Adipocyte (in vitro differentiated cells): ENCODE measurements at regions not wholly inside any gene's neighbourhood (a gene's known extent, or its start where the extent isn't known, plus 50 kb on each side); places are given as distances from the start of the nearest gene placed in this dataset.
"Not testable (repeated sequence)": the region's sequence is repeated elsewhere in the genome, so short reads cannot be mapped to it uniquely, and the experiment has no call there.

Experiments
- DNase-seq: peaks from one replicate; pipeline ENCODE4 v3.0.0-alpha.2; 2015; ENCODE audit warnings: low read depth
- H3K27me3 ChIP-seq: replicated peaks from 2 replicates; pipeline ENCODE4 v1.7.0; 2013; ENCODE audit warnings: mild to moderate bottlenecking, low read length, moderate library complexity; ENCODE audit not compliant: control insufficient read depth, insufficient read depth
- H3K36me3 ChIP-seq: 2 replicates; pipeline ENCODE4 v1.7.0; 2013; ENCODE audit warnings: low read length, mild to moderate bottlenecking, moderate library complexity; ENCODE audit not compliant: control insufficient read depth, insufficient read depth, severe bottlenecking
- H3K4me1 ChIP-seq: 2 replicates; pipeline ENCODE4 v1.7.0; 2013; ENCODE audit warnings: mild to moderate bottlenecking, low read length, moderate library complexity; ENCODE audit not compliant: control insufficient read depth, insufficient read depth
- H3K4me3 ChIP-seq: 2 replicates; pipeline ENCODE4 v1.7.0; 2013; ENCODE audit warnings: mild to moderate bottlenecking, low read length, moderate library complexity
- H3K9ac ChIP-seq: 2 replicates; pipeline ENCODE4 v1.7.0; 2013; ENCODE audit warnings: mild to moderate bottlenecking, low read length, moderate library complexity
- H3K9me3 ChIP-seq: 2 replicates; pipeline ENCODE4 v1.7.0; 2013; ENCODE audit warnings: mild to moderate bottlenecking, low read length, moderate library complexity; ENCODE audit not compliant: control insufficient read depth

GRCh38 chr5:90285581-90285980 is 124.0 kb downstream of the CETN3 start:
- Histone ChIP-seq H3K4me3 (no peak overlapping the region), H3K36me3 (no peaks in the 10 kb centered on the region), H3K9ac (no peak overlapping the region), H3K27me3 (no peaks in the 10 kb centered on the region), H3K9me3 (no peaks in the 10 kb centered on the region), H3K4me1 (peaks cover 6% of the 10 kb centered on the region)
- DNase-seq, result no peak

- H3K9me3 ChIP-seq, result no peaks in the 10 kb centered on the region
- H3K36me3 ChIP-seq, result no peaks in the 10 kb centered on the region
- H3K4me1 ChIP-seq, result no peaks in the 10 kb centered on the region
- no peak overlapping the region for H3K4me3 ChIP-seq
- H3K9ac ChIP-seq, result no peak overlapping the region
- no peaks in the 10 kb centered on the region for H3K27me3 ChIP-seq
- DNase-seq, result no peak
Observed at GRCh38 chr5:90284375-90284774, 125.2 kb downstream of the CETN3 start.

GRCh38 chr5:90279091-90279490 is 130.5 kb downstream of the CETN3 start:
- Histone ChIP-seq H3K36me3 (no peaks in the 10 kb centered on the region), H3K27me3 (no peaks in the 10 kb centered on the region), H3K4me3 (no peak overlapping the region), H3K4me1 (no peaks in the 10 kb centered on the region), H3K9ac (no peak overlapping the region), H3K9me3 (no peaks in the 10 kb centered on the region)
- DNase-seq, result no peak

- no peaks in the 10 kb centered on the region for H3K4me1 ChIP-seq
- H3K9ac ChIP-seq, result no peak overlapping the region
- no peaks in the 10 kb centered on the region for H3K9me3 ChIP-seq
- no peak overlapping the region for H3K4me3 ChIP-seq
- H3K27me3 ChIP-seq, result no peaks in the 10 kb centered on the region
- DNase-seq, result no peak
- H3K36me3 ChIP-seq, result no peaks in the 10 kb centered on the region
Observed at GRCh38 chr5:90274216-90274615, 135.3 kb downstream of the CETN3 start.

GRCh38 chr5:90267646-90268045 is 141.9 kb downstream of the CETN3 start:
- DNase-seq, result no peak

GRCh38 chr5:90265545-90265857 is 144.1 kb downstream of the CETN3 start:
- Histone ChIP-seq H3K4me3 (no peak overlapping the region), H3K27me3 (no peaks in the 10 kb centered on the region), H3K4me1 (no peaks in the 10 kb centered on the region), H3K9me3 (no peaks in the 10 kb centered on the region), H3K9ac (no peak overlapping the region), H3K36me3 (no peaks in the 10 kb centered on the region)
- no peak for DNase-seq

More at GRCh38 chr5:90267646-90268045, 141.9 kb downstream of the CETN3 start:
- Histone ChIP-seq H3K4me3 (no peak overlapping the region), H3K9ac (no peak overlapping the region), H3K4me1 (no peaks in the 10 kb centered on the region), H3K27me3 (no peaks in the 10 kb centered on the region), H3K36me3 (no peaks in the 10 kb centered on the region), H3K9me3 (no peaks in the 10 kb centered on the region)

- H3K27me3 ChIP-seq, result no peaks in the 10 kb centered on the region
- no peak overlapping the region for H3K9ac ChIP-seq
- no peak overlapping the region for H3K4me3 ChIP-seq
- no peaks in the 10 kb centered on the region for H3K36me3 ChIP-seq
- no peaks in the 10 kb centered on the region for H3K9me3 ChIP-seq
- no peaks in the 10 kb centered on the region for H3K4me1 ChIP-seq
- DNase-seq, result peak; percentile 90
Observed at GRCh38 chr5:90264689-90265544, 144.6 kb downstream of the CETN3 start.

- Histone ChIP-seq H3K27me3 (no peaks in the 10 kb centered on the region), H3K9me3 (no peaks in the 10 kb centered on the region), H3K4me1 (no peaks in the 10 kb centered on the region), H3K36me3 (no peaks in the 10 kb centered on the region), H3K4me3 (no peak overlapping the region), H3K9ac (no peak overlapping the region)
- no peak for DNase-seq
Observed at GRCh38 chr5:90263102-90263820, 146.3 kb downstream of the CETN3 start.

GRCh38 chr5:90251447-90251846 is 158.1 kb downstream of the CETN3 start:
- Histone ChIP-seq H3K4me3 (no peak overlapping the region), H3K36me3 (no peaks in the 10 kb centered on the region), H3K4me1 (no peaks in the 10 kb centered on the region), H3K9me3 (no peaks in the 10 kb centered on the region), H3K9ac (no peak overlapping the region), H3K27me3 (no peaks in the 10 kb centered on the region)
- no peak for DNase-seq

- no peak for DNase-seq
- no peaks in the 10 kb centered on the region for H3K27me3 ChIP-seq
- H3K9ac ChIP-seq, result no peak overlapping the region
- H3K9me3 ChIP-seq, result no peaks in the 10 kb centered on the region
- H3K4me1 ChIP-seq, result no peaks in the 10 kb centered on the region
- no peak overlapping the region for H3K4me3 ChIP-seq
- H3K36me3 ChIP-seq, result no peaks in the 10 kb centered on the region
Observed at GRCh38 chr5:90248640-90249039, 160.9 kb downstream of the CETN3 start.

- H3K4me3 ChIP-seq, H3K9me3 ChIP-seq, DNase-seq, H3K9ac ChIP-seq, H3K36me3 ChIP-seq, H3K27me3 ChIP-seq, H3K4me1 ChIP-seq: not testable (repeated sequence)
Observed at GRCh38 chr5:90243848-90244247, 165.7 kb downstream of the CETN3 start.
